Ascending aorta (tissue), 2 donors: ENCODE measurements at regions not wholly inside any gene's neighbourhood (a gene's known extent, or its start where the extent isn't known, plus 50 kb on each side); places are given as distances from the start of the nearest gene placed in this dataset.

Experiments
- DNase-seq, 2 donors: peaks; one replicate each; pipeline ENCODE4 v3.0.0-alpha.2; 2019; ENCODE audit warnings: low spot score in 2 of 2
- H3K27ac ChIP-seq, 2 donors: fragments of 200-600 bp; sonication (generic); one replicate each; pipeline ENCODE4 v1.5.1; 2016 to 2017; ENCODE audit warnings: mild to moderate bottlenecking in 1 of 2
- H3K27me3 ChIP-seq: fragments of 200-600 bp; sonication (generic); one replicate; pipeline ENCODE4 v1.5.1; 2017
- H3K36me3 ChIP-seq, 2 donors: fragments of 200-600 bp; sonication (generic); one replicate each; pipeline ENCODE4 v1.5.1; 2016
- H3K4me1 ChIP-seq, 2 donors: fragments of 200-600 bp; sonication (generic); one replicate each; pipeline ENCODE4 v1.5.1; 2016 to 2017; ENCODE audit warnings: mild to moderate bottlenecking in 1 of 2
- H3K4me3 ChIP-seq, 2 donors: fragments of 200-600 bp; sonication (generic); one replicate each; pipeline ENCODE4 v1.5.1; 2016 to 2017; ENCODE audit warnings: mild to moderate bottlenecking in 1 of 2
- H3K9me3 ChIP-seq, 2 donors: fragments of 200-600 bp; sonication (generic); one replicate each; pipeline ENCODE4 v1.5.1; 2016
- intact Hi-C: fragments of 100-400 bp; cut with DNase I; formaldehyde crosslinking; loops from one replicate; pipeline ENCODE4 v1.15.1; 2023
- TF ChIP-seq, protein P1 (sequence below), 3 experiments: fragments of 200-600 bp in 2 of 3; fragments of 450-650 bp in 1 of 3; sonication (generic) in 2 of 3; IDR thresholded peaks; one replicate each; pipeline ENCODE4 v1.5.1; 2016 to 2019; ENCODE audit warnings: antibody characterized with exemption in 3 of 3, mild to moderate bottlenecking in 1 of 3, moderate library complexity in 1 of 3

DNA sequence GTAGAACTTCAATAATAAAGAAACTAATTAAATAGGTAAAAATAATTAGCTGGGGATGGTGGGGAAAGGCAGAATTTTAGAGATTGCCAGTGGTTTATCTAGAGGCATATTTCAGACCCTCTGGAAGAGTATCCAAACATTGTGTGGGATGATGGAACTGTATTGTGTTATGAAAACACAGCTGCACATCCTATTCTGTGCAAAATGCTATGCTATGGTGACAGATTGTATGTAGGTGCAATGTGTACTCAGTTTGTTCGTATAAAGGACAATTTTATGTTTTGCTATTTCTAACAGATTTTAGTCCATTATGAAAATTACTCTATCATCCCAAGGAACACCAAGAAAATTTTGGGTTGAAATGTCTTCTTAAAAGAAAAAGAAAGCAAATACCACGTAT, 1054.7 kb downstream of the PDHA2 start:
- TF ChIP-seq, protein P1, sequence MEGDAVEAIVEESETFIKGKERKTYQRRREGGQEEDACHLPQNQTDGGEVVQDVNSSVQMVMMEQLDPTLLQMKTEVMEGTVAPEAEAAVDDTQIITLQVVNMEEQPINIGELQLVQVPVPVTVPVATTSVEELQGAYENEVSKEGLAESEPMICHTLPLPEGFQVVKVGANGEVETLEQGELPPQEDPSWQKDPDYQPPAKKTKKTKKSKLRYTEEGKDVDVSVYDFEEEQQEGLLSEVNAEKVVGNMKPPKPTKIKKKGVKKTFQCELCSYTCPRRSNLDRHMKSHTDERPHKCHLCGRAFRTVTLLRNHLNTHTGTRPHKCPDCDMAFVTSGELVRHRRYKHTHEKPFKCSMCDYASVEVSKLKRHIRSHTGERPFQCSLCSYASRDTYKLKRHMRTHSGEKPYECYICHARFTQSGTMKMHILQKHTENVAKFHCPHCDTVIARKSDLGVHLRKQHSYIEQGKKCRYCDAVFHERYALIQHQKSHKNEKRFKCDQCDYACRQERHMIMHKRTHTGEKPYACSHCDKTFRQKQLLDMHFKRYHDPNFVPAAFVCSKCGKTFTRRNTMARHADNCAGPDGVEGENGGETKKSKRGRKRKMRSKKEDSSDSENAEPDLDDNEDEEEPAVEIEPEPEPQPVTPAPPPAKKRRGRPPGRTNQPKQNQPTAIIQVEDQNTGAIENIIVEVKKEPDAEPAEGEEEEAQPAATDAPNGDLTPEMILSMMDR (IDR thresholded peaks at IDR 0.05): no peak
- no peak overlapping the region for H3K4me3 ChIP-seq
- no peak for DNase-seq
- intact Hi-C loops: no loop called here
- H3K27ac ChIP-seq: no peak overlapping the region
- no peaks in the 10 kb centered on the region for H3K36me3 ChIP-seq
- H3K9me3 ChIP-seq: no peaks in the 10 kb centered on the region
- no peaks in the 10 kb centered on the region for H3K27me3 ChIP-seq
- no peaks in the 10 kb centered on the region for H3K4me1 ChIP-seq

DNA sequence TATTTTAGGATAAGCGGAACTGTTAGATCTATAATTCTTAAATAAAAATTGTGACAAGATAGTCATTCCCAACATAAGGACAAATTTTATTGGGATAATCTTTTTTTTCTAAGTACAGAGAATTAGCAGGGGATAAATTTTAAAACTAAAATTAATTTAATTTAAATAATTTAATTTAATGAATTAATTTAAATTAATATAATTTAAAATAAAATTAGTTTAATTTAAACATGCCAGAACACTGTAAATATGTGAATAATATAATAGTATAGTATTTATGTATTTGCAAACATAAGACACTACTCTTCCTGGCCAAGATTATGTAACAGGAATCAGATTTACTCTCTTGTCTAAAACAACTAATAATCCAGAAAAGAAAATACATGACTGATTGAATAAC, 1055.9 kb downstream of the PDHA2 start:
- intact Hi-C loops: no loop called here
- Histone ChIP-seq H3K27me3 (no peaks in the 10 kb centered on the region), H3K9me3 (no peaks in the 10 kb centered on the region), H3K4me1 (no peaks in the 10 kb centered on the region), H3K4me3 (no peak overlapping the region), H3K36me3 (no peaks in the 10 kb centered on the region), H3K27ac (no peak overlapping the region)
- TF ChIP-seq, protein P1 (IDR thresholded peaks at IDR 0.05): no peak
- DNase-seq: no peak

DNA sequence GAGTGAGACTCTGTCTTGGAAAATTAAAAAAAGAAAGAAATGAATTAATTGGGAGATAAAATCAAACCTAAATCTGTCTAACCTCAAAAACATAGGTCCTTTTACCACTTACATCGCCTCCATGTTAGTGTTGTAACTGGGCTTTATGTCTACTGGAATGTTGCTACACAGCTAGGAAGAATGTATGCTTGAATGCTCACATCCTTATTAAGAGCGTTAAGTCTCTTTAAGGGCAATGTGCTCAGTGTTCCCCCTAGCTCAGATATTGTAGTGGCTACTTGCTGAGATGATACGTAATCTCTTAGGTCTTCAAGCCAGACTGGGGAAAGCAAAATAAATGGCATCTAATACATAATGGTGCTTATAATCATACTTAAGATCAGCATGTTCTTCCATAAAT, 1072.8 kb downstream of the PDHA2 start:
- no peaks in the 10 kb centered on the region for H3K4me1 ChIP-seq
- H3K36me3 ChIP-seq: no peaks in the 10 kb centered on the region
- H3K4me3 ChIP-seq: no peak overlapping the region
- no peaks in the 10 kb centered on the region for H3K27me3 ChIP-seq
- no peak for DNase-seq
- intact Hi-C loops: no loop called here
- no peaks in the 10 kb centered on the region for H3K9me3 ChIP-seq
- TF ChIP-seq, protein P1 (IDR thresholded peaks at IDR 0.05): no peak
- H3K27ac ChIP-seq: no peak overlapping the region

DNA sequence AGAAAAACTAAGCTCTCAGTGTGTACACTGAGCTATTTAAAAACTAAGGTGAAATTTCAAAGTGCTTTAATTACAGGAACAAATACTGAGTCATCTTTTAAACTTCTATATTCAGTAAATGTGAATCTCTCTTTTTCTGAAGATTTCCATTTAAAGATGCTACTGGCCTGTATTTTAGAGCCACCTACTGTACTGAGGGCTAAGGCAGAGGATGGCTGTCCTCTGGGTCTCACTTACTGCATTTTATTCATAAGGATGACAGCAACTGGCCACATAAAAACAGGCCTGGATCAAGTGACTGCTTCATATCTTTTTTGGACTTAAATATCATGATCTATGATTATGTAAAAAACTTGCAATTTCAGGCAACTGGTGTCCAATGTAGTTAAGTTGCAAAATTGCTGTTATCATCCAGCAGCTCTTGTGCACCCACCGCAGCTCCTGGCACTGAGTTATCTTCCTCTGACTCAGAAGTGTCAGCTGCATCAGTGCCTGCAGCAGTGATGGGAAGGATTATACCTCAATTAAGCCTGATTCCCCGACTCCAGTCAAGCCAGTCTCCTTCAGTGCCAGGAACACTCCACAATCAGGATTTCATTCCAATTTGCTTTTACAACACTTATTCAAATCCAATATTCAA, 1073.7 kb downstream of the PDHA2 start:
- no peak overlapping the region for H3K4me3 ChIP-seq
- H3K27ac ChIP-seq: no peak overlapping the region
- intact Hi-C loops: no loop called here
- no peak for DNase-seq
- TF ChIP-seq, protein P1 (IDR thresholded peaks at IDR 0.05): no peak
- no peaks in the 10 kb centered on the region for H3K27me3 ChIP-seq
- H3K36me3 ChIP-seq: no peaks in the 10 kb centered on the region
- H3K4me1 ChIP-seq: no peaks in the 10 kb centered on the region
- H3K9me3 ChIP-seq: no peaks in the 10 kb centered on the region

DNA sequence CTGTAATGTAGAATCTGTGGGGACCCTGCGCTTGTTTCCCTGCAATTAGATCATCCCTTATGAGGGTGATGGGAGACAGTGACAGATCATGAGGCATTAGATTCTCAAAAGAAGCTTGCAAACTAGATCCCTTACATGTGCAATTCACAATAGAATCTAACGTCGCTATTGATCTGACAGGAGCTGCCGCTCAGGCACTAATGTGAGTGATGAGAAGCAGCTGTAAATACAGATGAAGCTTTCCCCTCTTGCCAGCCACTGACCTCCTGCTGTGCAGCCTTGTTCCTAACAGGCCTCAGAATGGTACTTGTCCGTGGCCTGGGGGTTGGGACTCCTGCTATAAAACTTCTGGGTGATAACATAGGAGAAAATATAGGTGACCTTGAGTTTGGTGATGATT, 1076.8 kb downstream of the PDHA2 start:
- Histone ChIP-seq H3K4me3 (no peak overlapping the region), H3K27ac (no peak overlapping the region), H3K9me3 (no peaks in the 10 kb centered on the region), H3K36me3 (no peaks in the 10 kb centered on the region), H3K4me1 (no peaks in the 10 kb centered on the region), H3K27me3 (no peaks in the 10 kb centered on the region)
- TF ChIP-seq, protein P1 (IDR thresholded peaks at IDR 0.05): no peak
- intact Hi-C loops: no loop called here
- no peak for DNase-seq

DNA sequence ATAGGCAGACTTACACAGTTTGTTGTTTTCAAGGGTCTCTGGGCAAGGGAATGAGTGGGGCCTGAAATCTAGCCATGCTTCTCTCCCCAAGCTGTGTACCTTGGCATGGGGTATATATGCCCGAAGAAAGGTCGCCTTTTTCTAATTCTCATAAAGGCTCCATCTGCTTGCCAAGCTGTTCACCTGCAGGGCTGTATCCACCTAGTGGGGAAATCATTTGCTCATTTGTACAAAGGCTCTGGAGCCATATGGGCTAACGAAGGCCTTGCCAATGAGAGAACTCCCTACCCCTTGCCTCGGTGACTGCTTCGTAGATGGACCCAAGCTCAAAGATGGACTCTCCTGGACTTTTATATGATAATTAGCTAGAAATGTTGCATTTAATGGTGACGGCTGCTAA, 1097.0 kb downstream of the PDHA2 start:
- H3K9me3 ChIP-seq: no peaks in the 10 kb centered on the region
- TF ChIP-seq, protein P1 (IDR thresholded peaks at IDR 0.05): no peak
- no peaks in the 10 kb centered on the region for H3K4me1 ChIP-seq
- no peak for DNase-seq
- no peak overlapping the region for H3K4me3 ChIP-seq
- no peaks in the 10 kb centered on the region for H3K36me3 ChIP-seq
- H3K27ac ChIP-seq: no peak overlapping the region
- intact Hi-C loops: no loop called here
- no peaks in the 10 kb centered on the region for H3K27me3 ChIP-seq
